Activated CD4-positive, alpha-beta T cell treated with anti-CD3 and anti-CD28 coated beads, Interleukin-2, amount 50 U/mL, for 1 hour (primary cell): ENCODE measurements at regions not wholly inside any gene's neighbourhood (a gene's known extent, or its start where the extent isn't known, plus 50 kb on each side); places are given as distances from the start of the nearest gene placed in this dataset.

Source experiments
- DNase-seq: peaks from one replicate; pipeline ENCODE4 v3.0.0-alpha.2; 2020

DNA sequence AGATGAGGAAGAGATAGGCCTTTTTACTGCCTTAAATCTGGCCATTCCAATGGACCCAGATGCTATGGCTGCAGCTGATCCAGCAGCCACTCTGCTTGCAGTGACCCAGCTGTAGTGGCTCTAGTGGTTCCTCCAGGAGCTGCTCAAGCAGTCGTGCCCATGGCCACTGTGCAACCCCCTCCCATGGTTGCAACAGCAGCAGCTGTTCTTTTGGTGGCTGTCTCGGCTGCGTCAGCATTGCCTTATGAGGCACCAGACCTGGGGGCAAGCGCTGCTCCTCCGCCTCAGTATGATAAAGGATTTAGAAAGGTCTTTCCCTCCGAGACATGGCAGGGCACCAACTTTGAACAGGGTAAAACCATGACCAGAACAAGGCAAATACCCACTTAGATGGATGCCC, 384.9 kb upstream of the DCC start:
- DNase-seq, result no peak

DNA sequence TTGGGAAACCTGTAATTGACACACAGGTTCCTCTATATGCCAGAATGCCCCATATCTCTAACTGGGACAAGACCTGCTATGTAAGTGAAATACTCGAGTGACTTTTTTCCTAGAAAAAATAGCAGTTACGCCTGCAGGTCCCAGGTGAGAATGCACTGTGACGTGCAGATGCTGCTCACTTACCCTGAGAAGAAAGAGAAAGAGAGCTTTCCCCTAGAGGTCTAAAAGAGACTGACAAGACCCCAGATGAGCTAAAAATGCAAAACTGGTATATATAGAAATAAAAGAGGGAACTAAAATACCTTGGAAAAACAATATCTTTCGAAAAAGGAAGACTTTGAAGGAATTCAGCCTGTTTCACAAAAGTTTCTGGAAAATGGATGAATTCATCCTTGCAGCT, 383.0 kb upstream of the DCC start:
- no peak for DNase-seq

GRCh38 chr18:51980101-51980500, 359.9 kb upstream of the DCC start:
- no peak for DNase-seq

- no peak for DNase-seq
Measured at GRCh38 chr18:51988277-51988676, 351.7 kb upstream of the DCC start.

DNA sequence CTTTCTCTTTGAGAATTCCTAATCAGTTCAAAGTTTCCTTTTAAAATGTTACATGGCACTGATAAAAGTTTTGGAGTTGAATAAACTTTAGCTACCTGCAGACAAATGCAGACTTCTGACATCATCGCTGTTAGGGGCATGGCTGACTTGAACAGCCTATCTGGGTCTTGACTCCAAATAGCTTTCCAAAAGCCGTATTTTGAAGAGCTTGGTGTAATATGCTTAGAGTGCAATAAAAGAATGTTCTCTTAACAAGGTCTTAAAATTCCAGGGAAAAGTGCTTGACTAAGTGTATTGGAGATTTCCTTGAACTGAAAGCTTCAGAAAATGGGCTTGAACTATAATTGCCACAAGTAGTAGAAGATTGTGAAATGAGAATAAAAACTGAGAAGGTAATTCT, 342.9 kb upstream of the DCC start:
- DNase-seq, result no peak

GRCh38 chr18:51998066-51998465, 341.9 kb upstream of the DCC start:
- no peak for DNase-seq

DNA sequence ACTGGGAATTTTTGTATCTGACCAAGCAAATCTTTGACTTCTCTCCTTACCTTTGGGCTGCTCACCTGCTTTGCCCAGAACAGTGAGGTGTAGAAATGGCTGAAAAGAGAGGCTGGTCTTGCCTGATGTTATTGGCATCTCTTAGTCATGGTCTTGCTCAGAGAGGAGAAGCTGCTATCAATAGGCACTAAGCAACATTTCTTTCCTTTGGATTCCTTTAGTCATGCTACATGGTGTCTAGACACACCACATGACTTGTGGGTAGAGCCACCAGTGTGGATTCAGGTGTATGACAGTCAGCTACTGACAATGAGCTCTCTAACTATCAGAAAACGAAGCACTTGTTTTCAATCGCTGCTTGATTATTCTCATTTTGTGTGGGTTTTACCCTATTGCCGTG, 341.3 kb upstream of the DCC start:
- no peak for DNase-seq

- no peak for DNase-seq
Measured at GRCh38 chr18:51999351-51999750, 340.6 kb upstream of the DCC start.

- DNase-seq, result no peak
Measured at GRCh38 chr18:52000435-52000834, 339.6 kb upstream of the DCC start.

- DNase-seq, result no peak
Measured at GRCh38 chr18:52001106-52001505, 338.9 kb upstream of the DCC start.

GRCh38 chr18:52002600-52002999, 337.4 kb upstream of the DCC start:
- no peak for DNase-seq

GRCh38 chr18:52007105-52007504, 332.9 kb upstream of the DCC start:
- no peak for DNase-seq

DNA sequence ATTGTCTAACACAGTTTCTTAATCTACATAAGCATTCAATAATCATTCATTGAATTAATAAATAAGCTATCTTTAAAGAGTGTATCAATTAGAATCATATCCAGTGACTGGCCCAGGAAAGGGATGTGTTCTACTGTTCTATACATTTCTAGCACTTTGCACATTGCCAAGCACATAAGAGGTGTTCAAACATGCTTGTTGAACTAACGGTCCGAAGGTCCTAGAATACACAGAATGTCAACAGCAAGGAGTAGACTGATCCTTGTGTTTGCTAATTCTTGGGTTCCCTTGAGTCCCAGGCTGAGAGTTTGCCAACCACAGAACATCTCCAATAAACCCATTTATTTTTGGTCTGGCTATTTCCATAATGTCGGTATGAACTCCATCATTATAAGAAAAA, 331.7 kb upstream of the DCC start:
- DNase-seq, result no peak

GRCh38 chr18:52008736-52009135, 331.3 kb upstream of the DCC start:
- no peak for DNase-seq

DNA sequence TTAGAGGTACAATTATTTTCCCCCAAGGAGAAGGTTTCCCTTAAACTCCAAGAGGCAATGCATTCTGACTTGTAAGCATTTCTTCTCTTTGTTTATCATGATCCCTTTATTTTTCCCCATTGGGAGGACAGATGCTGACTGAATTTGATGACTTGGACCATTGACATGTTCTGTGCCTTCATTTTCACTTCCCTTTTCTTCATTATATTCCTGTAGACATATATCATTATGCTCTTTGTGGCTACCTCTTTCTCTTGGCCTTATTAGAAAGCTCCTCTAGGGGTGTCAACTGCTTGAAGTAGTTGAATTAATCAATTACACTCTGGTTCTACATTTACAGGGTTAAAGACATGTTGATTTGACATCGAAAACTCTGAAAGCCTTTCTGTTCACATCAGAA, 330.0 kb upstream of the DCC start:
- no peak for DNase-seq

- DNase-seq, result no peak
Measured at GRCh38 chr18:52045946-52046675, 293.9 kb upstream of the DCC start.

DNA sequence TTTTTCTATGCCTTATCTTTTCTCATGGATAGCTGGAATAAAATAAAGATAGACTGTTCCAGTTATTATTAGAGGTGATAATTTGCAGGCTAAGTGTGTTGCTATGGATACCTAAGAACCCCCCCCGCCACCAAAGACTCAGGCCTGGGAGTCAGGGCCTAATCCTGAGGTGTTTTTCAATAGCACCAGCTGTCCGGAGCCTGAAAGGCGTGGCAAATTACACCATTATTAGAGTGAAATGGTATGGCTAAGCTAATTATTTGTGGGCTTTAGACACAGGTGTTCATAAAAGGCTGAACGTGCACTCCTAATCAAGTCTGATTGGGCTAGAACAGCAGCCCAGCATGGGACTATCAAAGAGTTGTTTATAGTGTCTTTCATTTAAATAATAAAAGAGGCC, 293.2 kb upstream of the DCC start:
- no peak for DNase-seq

GRCh38 chr18:52054324-52054723, 285.7 kb upstream of the DCC start:
- no peak for DNase-seq

DNA sequence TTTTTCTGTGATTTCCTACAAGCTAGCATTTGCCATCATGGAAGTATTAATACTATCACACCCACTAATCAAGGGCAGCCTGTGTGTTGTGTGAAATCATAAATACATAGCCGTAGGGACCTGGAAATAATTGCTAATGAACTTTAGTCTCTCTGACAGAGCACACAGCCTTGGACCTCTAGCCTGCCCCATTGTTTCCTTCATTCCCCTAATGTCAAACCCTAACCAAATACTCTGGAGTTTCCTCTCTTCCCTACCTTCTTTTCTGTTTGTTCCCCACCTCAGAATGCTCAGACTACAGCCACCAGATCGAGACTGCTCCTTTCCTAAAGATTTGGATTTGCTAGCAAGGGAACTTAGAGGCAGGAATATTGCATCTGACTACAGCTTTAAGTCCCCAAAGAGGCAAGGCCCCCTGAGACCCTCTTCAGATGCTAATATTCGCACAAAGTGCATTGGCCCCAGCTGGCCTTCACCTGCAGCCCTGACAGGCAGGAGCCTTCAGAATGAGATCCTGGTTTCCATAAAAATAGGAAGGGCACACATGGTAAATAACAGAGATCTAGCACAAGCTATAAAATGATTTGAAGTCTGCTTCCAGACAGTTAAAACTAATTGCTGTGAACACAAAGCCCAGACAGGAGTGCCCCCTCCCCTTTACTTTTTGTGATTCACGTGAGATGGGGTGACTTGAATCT, 279.2 kb upstream of the DCC start:
- no peak for DNase-seq

DNA sequence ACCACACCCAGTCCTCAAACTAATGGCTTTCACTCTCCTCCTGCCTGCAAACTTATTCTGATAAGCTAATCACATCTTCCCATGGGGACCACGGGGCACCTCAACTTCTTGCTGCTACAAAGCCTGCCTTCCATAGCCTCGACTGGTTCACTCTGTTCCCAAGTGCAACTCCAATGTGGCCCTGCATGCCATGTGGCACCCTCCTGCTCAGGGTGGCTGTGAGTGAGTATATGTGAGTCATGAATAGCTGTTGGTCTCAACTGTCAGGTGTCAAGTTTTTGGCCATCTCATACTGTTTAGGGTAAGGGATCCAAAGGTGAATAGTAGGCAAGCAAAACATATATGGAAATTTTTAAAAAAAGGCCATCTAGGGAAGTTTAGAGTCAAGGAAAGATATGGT, 276.1 kb upstream of the DCC start:
- no peak for DNase-seq

DNA sequence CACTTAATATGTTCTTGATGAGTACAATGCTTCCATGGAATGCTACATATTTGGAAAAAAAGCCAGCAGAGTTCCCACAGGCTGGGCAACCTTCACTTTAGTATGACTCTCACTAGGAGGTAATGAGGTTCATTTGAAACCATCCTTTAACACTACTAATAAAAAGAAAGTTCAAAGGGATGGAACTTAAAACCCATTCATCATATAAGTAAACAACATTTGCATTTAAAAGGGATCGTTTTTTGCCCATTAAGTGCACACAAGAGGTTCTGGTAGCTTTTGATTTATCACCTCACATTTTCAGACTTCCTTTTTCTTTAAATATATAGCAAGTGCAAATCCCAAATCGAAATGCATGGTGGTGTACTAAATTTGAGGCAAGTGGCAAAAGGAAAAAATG, 270.8 kb upstream of the DCC start:
- no peak for DNase-seq

GRCh38 chr18:52070291-52070756, 269.7 kb upstream of the DCC start:
- DNase-seq, result no peak

DNA sequence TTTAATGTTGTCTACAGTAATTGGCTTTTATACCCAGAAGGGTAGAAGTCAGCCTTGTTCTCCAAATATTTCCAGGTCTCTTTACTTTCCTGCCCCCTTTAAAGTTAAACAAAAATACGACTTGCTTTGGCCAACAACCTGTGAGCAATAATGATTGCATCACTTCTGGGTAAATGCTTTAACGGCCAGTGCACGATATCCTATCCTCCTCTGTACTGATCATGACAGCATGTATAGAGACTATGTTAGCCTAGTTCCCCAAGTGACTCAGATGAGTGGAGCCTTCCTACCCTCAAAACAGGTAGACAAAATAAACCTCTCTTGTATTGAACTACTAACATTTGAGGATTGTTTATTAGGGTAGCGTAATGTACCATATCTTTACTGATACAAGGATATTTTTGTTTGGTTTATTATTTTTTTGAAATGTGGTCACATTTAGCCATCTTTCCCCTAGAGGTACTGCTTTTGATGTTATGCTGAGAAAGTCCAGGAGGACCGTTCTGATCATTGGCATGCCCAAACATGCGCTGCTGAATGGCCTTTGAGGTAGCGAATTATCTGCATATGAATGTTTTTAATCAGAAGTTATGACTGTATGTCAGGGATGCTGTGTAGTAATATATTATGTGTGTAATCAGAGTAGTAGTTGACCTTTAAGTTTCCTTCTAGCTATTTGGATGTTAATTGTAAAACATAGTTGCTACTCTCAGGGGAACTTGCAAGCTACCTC, 262.6 kb upstream of the DCC start:
- no peak for DNase-seq

DNA sequence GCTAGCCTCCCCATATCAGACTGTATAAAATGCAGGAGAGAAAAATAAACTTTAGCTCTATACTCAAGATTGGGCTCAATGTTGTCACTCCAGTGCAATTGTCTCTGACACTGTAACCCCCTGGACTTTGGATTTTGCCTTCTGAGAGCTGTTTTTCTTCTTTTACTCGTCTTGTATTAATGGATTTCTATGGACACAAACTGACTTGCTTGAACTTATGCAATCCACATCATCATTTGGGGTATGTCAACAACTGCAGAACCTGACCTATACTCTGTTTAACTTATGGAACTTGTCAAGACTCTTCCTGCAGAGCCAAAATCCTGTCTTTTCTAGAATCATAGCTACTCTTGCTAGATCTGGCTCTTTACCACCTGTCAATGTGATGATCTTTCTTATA, 257.8 kb upstream of the DCC start:
- DNase-seq, result no peak
